NCI-H1930 (cell line): ENCODE measurements at regions not wholly inside any gene's neighbourhood (a gene's known extent, or its start where the extent isn't known, plus 50 kb on each side); places are given as distances from the start of the nearest gene placed in this dataset.

ENCODE experiments used
- DNase-seq, 2 experiments: peaks; one replicate each; lab custom pipeline; 2025; lab: John Stamatoyannopoulos, UW

GRCh38 chr5:103428411-103428871 lies 134.1 kb downstream of the NUDT12 start:
- DNase-seq: no peak

DNA sequence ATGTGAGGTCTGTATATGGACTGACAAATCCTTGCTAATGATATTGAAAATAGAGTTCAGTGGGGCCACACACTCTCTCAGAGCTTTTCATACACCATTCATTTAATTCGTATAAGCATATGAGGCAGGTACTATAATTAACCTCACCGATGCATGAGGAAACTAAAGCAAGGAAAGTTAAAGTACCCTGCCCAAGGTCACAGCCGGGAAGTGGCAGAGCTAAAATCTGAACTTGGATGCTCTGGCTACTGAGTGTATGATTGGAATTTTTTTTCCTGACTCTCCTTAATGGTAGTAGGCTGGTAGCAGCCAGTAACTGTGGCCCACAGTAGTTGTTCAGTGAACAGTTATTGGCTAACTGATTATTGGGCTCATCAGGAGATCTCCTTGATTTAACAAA lies 135.3 kb downstream of the NUDT12 start:
- no peak for DNase-seq

- DNase-seq: no peak
Measured at GRCh38 chr5:103425686-103426454, 136.7 kb downstream of the NUDT12 start.

DNA sequence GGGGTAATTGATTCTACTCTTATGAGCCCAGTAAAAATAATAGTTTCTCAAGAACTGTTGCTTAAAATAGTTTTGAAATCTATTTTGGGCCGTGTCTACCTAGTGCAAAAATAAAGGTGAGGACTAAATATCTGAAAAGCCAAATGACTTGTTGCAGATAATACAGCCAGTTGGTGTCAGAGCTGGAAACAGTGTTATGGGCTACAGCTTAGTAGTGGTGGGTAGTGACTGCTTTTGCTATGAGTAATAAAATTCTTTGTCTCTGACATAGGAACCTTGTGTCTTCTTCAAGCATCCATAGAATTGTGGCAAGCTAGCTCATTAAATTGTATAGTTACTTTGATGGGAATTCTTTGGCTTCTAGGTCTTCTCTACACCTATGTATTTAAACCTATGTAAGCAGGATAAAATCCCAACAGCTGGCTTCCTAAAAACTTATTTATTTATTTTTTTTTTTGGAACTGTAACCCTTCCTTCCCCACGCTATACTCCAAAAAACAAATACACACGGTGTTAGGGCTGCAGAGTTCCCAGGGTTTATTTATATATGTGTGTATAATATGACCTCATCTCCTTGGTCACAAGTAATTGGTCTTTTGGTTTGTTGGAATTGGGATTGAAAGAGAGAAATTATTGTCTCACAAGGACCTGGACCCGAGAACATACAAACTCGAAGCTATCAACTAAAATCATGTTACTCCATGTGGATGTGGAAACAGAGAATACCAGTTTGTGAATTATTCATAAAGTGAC lies 138.0 kb downstream of the NUDT12 start:
- no peak for DNase-seq

- DNase-seq: no peak
Measured at GRCh38 chr5:103424026-103424425, 138.6 kb downstream of the NUDT12 start.

DNA sequence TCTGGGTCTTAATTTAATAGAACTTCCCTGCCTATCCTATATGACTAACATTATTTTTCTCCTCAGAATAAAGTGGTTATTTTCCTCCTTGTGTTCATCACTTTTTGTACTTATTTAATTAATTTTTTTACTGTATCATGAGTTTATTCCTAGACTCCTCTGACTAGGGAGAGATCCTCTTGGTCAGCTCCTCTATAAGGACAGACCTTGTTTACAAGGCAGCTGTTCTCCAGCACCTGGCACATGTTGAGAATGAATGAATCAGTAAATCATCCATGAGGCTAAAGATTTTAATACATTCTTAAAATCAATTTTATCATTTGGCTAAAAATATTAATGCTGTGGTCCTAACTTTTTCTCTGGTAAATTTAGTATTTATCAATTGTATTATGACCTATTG lies 139.8 kb downstream of the NUDT12 start:
- DNase-seq: no peak

GRCh38 chr5:103414604-103415003 lies 148.0 kb downstream of the NUDT12 start:
- DNase-seq: no peak

- DNase-seq: no peak
Measured at GRCh38 chr5:103411711-103412110, 150.9 kb downstream of the NUDT12 start.

DNA sequence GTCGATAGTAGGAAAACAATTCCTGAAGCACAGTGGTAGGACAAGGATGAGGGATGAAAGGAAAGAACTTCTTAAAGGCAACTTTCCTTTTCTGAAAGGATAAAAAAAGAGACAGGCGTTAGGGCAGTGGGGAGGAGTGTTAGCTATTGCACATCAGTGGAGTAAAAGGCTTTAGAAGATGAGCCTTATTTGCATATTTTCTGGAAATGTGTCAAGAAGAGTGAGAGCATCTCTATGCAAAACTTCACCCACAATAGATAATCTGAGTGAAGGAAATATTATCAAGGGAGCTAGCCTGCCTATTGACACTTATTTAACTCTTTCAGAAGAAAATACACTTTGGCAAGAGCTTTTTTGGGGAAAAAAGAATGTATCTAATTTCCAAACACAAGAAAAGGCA lies 151.6 kb downstream of the MACIR start:
- DNase-seq: no peak

- DNase-seq: no peak
Measured at GRCh38 chr5:103409013-103409670, 150.6 kb downstream of the MACIR start.

- DNase-seq: no peak
Measured at GRCh38 chr5:103408408-103408807, 149.8 kb downstream of the MACIR start.

DNA sequence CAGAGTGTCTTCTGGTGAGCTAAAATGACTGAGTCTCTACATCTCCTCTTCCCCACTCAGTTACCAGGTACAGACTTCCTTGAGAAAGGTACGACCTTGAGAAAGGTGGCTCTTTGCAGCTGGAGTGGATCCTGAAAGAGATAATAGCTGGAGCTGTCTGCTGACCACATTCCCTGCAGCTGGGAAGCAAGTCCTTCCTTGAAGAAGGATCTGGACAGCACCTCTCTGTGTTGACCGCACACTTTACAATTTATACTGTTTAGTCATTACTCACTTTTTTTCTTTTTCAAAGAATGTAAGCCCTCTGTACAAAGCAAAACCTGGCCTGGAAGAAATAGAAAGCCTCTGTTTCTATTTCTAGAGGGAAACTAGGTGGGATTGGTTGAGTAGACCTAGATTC lies 148.8 kb downstream of the MACIR start:
- DNase-seq: no peak

DNA sequence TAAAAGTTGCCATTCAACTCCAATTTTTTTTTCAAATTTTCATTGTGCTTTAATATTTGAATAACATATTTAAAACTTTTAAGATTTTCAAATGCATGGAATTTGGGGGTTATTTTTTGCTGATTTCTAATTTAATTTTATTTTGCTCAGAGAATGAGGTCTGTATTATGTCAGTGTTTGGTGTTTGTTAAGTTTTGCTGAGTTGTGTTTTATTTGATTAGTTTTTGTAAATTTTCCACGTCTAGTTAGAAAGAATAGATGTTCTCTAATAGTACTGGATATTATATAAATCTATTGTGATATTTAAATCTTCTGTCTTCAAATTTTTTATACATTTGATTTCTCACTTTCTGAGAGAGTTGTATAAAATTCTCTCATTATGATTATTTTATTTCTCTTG lies 145.9 kb downstream of the MACIR start:
- no peak for DNase-seq

DNA sequence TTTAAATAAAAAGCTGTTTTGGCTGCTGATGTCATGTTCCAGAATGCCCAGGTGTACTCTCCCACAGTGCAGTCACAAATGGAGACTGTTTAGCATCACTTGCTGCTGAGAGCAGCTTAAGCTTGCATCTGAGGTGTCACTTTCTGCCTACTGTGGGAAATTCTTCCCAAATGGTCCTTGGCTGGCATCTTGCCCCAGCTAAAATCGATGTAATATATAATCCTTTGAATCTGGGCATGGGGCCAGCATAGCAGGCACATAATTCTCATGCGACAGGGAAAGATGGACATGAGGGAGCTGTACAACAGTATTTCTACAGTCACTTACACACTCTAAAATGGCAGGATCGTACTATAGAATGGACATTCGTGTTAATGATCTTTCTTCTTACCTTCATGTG lies 144.3 kb downstream of the MACIR start:
- DNase-seq: no peak

DNA sequence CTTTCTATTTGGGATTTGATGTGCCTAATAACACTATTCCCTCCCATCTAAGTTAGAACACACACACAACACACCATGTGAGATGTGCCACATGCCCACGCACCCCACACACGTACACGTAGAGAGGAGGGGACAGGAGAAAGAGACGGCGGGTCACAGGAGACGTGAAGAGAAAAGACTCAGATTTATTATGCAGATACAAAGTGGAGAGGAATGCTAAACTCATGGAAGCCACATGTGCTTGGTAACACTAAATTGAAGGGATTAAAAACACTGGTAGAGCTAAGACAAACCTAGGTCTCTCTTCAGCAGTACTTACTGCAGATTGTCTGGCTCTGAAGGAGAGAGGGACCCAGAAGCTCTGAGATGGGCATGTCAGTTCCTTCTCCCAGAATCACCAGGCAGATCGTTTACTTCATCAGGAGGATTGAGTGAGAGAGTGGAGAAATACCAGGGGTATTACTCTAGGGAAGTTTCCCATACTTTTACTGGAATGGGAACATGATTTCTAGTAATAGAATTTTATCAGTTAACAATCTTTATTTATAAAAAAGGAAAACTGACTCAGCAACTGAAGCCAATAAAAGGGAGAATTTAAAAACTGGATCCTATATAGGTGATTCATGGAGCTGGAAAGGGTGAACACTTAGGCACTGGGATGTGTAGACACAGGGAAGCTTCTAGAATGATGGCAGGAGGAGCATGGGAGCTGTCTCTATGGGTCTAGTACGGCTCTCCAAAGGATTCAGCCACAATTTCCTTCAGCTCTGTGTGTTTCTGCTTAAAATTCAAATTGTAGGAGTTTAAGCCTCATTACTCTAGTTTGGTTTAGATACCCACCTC lies 139.4 kb downstream of the MACIR start:
- no peak for DNase-seq

- DNase-seq: no peak
Measured at GRCh38 chr5:103394676-103395075, 136.1 kb downstream of the MACIR start.

GRCh38 chr5:103393101-103393754 lies 134.7 kb downstream of the MACIR start:
- DNase-seq: no peak

DNA sequence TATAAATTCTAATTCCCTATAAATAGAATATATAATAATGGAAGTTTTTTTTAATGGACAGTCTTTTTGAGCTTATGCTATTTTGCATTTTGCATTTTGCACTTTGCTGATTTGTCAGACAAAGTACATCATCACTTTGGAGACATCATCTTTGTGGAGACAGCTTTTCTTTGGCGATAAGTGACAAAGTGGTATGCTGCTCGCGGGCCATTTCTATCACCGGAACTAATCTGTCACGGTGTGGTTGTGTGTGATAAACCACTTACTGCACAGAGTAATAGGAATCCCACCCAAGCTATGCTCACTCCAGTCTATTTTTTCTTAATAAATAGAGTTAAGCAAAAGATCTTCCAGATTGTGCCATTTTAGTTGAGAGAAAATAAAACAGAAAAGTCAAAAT lies 133.1 kb downstream of the MACIR start:
- no peak for DNase-seq

DNA sequence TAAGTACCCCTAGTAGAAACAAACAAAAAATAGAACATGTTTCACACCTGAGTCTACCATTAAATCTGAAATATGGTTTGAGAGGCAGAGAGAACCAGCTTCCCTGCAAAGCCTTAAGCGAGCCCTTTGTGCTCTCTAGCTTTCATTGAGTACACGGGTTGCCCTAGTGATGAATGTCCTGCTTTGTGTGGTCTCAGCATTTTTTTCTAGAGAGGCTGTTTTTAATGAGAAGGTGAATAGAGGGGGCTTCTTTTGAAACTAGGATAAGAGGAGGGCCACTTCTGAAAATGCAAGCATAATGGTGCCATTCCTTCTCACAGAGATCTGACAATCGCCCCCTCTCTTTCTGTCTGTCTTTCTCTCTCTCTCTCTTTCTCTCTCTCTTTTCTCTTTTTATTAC lies 131.3 kb downstream of the MACIR start:
- DNase-seq: peak in 1 of 2 experiments; percentile 6

DNA sequence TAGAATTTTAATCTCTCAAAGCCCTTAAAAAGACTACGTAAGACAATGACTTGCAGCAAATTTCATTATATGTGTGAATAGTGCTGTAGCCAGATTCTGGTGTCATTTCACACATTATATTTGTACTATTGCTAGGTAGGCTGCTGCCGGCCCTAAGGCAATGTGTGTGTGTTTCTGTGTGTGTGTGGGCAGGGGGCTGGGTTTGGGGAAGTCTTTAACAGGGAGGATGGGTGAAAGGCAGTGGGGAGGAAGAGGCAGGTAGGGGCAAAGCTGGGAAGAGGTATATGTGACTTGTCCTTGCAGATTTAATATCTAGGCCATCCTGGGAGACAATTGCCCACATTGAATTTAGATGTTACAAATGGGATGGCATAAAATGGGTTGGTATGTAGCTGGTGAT lies 130.8 kb downstream of the MACIR start:
- no peak for DNase-seq

GRCh38 chr5:103385722-103386121 lies 127.2 kb downstream of the MACIR start:
- no peak for DNase-seq
